Activated CD4-positive, alpha-beta T cell treated with anti-CD3 and anti-CD28 coated beads, Interleukin-2, Interleukin-6, amounts not matched to agents 100 ng/mL and 50 ng/mL, durations not matched to agents 16 hours and 8 hours (primary cell): ENCODE measurements at regions not wholly inside any gene's neighbourhood (a gene's known extent, or its start where the extent isn't known, plus 50 kb on each side); places are given as distances from the start of the nearest gene placed in this dataset.

ENCODE experiments used
- DNase-seq: peaks from one replicate; pipeline ENCODE4 v3.0.0-alpha.2; 2020

GRCh38 chr12:41737423-41737822 is 407.3 kb downstream of the GXYLT1 start:
- no peak for DNase-seq

GRCh38 chr12:41736436-41736835 is 408.2 kb downstream of the GXYLT1 start:
- no peak for DNase-seq

DNA sequence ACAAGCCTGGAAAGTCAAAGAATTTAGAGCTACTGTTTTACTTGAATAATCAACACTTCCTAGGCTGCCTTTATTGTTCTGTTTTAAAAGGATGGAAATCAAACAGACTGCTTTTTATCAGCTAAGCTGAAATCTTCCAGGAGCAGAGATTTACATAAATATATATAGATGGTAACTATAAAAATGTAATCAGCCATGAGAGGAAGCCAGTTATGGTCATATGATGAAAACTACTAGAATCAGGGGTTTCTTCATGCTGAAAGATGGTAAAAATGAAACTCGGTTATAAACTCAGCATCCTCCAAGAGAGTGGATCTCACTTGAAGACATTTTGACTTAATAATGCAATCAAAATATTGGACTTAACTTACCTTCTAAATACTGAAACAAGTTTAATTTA is 413.0 kb downstream of the GXYLT1 start:
- DNase-seq = no peak

DNA sequence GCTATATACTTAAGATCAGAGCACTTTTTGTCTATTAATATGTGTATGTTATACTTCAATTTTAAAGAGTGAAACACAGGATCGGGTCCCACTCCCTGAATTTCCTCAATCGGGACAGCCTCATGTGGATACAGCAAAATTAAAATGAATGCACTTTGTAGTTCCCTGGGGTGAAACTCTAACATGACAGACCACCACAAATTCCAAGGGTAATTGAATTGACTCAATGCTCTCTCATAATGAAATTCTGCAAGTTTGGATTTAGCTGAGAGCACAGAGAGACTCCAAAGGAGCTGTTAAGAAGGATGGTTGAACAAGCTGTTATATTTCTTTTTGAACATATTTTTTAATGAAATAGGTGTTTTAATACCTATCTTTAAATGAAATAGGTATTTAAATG is 413.6 kb downstream of the GXYLT1 start:
- no peak for DNase-seq

GRCh38 chr12:41724216-41724615 is 420.5 kb downstream of the GXYLT1 start:
- DNase-seq = no peak

GRCh38 chr12:41719214-41719613 is 425.5 kb downstream of the GXYLT1 start:
- no peak for DNase-seq

DNA sequence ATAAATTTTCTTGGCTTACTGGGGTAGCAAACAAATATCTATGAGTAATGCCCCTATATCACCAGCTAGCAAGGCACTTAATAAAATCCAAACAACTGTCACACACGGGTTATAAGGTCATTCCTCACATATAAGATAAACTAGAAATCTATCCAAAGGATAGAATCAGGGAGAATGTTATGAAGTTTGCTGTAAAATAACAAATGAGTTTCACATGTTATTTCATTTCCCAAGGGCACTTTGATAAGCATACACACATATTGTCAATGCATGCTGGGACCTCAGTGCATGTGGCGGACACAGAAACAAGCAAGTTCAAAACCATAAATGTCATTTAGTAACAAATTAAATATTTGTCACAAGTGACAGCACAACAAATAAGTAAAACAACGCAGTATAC is 429.4 kb downstream of the GXYLT1 start:
- DNase-seq = no peak

- no peak for DNase-seq
Observed at GRCh38 chr12:41709463-41710285, 435.0 kb downstream of the GXYLT1 start.

DNA sequence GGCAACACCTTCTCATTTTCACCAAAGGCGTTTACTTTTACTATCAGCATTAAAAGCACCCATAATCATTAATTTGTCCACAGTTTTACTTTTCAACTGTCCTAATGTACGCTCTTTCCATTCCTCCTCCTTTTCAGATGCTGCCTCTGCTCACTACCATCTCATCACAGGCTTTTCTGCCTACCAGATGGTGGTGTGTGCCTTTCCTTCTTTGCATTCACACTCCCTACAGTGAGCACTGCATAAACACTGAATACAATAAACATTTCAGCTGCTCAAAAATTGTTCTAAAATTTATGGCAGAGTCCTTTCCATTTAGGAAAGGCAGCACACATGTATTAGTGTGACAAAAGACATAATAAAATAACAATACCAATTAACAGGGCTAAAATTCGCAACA is 435.7 kb downstream of the GXYLT1 start:
- DNase-seq = no peak

DNA sequence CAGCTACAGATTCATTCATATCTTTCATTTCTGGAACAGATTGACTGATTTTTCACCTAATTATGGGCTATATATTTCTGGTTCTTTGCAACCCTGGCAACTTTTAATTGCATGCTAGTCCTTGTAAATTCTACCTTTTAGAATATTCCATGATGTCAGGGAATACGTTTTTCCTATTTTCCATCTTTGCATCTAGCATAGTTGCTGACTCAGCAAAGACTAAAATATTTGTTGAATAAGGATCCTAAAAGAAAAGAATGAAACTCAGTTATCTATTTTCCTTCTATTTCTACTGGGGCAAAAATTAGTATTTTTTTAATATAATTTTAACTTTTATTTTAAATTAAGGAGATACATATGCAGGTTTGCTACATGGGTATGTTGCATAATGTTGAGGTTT is 438.3 kb downstream of the GXYLT1 start:
- no peak for DNase-seq

DNA sequence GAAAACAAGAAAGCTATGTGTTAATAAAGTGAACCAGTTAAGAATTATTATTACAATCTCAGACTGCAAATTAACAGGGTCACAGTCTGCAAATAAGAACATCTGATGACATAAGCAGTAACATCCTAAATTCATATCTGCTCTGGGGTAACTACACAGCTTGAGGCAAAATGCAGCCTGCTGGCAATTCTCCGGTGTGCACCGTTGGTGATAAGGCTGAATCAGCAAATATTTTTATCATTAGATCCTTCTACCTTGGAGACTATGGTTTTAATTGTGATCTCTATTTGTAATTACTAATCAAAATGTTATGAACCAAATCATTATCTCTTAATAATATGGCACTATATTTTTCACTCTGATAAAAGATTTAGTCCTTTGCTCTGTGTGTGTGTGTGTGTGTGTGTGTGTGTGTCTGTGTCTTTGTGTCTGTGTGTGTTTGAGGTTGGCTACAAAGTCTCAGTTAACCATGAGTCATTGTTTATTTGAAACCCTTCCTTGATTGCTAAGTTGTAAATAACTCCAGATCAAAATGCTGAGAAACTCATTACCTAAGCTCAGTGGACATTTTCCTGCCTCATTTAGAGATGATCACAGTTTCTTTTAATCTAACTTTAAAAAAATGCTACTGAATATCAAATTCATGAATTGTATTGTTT is 442.6 kb downstream of the GXYLT1 start:
- DNase-seq = no peak

- DNase-seq = no peak
Observed at GRCh38 chr12:41700940-41701339, 443.7 kb downstream of the GXYLT1 start.

GRCh38 chr12:41699658-41700057 is 445.0 kb downstream of the GXYLT1 start:
- DNase-seq = no peak

DNA sequence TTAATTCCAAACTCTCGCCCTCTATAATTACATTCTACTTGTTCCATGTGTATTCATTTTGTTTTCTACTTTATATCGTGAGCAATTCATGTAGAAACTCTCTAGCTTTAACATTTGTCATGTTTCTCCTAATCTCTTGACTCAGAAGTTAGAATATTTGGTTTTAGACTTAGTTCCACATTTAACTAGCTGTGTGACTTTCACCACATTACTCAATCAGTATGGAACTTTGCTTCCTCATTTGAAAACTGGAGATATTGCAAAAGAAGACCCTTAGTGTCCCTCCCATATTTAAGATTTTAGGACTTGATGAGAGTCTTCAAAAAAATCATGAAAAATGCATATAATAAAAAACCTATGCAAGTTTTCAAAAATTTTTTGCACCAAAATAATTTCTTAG is 447.5 kb downstream of the GXYLT1 start:
- DNase-seq = no peak

GRCh38 chr12:41684997-41685396 is 459.7 kb downstream of the GXYLT1 start:
- DNase-seq = no peak

- no peak for DNase-seq
Observed at GRCh38 chr12:41683513-41684240, 461.0 kb downstream of the GXYLT1 start.

DNA sequence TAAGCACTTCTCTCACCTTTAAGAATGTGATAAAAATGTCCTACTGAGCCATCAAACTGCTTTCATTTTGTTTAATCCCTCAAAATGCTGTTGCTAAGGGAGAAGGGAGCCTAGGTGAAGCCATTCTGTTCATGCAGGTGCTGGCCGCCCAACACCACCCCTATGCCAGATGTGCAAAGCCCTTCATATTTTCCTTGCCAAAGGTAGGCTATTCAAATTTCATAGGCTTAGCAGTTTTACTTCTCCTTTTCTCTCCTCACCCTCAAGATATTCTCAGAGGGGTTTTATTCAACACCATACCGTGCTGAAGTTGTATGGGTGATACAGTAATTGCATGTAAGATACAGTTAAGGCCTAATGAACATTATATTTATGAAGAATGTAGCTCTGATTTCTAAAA is 461.7 kb downstream of the GXYLT1 start:
- DNase-seq = no peak

DNA sequence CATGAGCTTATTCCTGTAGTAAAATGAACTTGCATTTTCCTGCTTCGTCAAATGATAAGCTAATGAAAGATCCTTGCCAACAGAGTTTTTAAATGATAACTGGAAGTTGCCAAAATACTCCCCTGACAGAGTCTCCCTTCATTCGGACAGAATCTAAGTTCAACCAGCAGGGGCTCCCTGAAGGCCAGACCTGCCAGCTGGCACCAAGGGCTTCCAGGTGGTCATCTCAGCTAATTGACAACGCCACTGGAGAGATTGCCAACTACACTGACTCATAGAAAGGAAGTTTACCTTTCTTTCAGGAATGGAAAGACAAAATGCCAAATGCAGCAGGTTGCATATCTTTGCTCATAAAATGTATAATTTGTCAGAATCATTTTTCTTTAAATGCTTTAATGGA is 462.8 kb downstream of the GXYLT1 start:
- no peak for DNase-seq

DNA sequence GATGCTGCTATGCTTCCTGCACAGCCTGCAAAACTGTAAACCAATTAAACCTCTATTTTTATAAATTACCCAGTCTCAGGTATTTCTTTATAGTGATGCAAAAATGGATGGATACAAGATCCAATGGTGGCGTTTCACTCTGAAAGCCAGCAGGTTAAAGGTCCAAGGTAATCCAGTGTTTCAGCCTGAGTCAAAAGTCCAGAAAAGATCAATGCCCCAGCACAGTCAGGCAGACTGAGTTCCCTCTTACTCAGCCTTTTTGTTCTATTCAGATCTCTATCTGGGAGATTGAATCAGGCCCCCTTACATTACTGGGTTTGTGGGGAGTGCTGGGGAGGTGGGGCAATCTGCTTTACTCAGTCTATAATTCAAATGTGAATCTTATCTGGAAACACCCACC is 464.5 kb downstream of the GXYLT1 start:
- no peak for DNase-seq

- no peak for DNase-seq
Observed at GRCh38 chr12:41663598-41664265, 475.6 kb downstream of the PDZRN4 start.

GRCh38 chr12:41661141-41661765 is 473.1 kb downstream of the PDZRN4 start:
- DNase-seq = no peak

- no peak for DNase-seq
Observed at GRCh38 chr12:41656454-41656853, 468.3 kb downstream of the PDZRN4 start.
